NCI-H2227 (cell line): ENCODE measurements at regions not wholly inside any gene's neighbourhood (a gene's known extent, or its start where the extent isn't known, plus 50 kb on each side); places are given as distances from the start of the nearest gene placed in this dataset.

ENCODE experiments used
- DNase-seq: peaks from one replicate; lab custom pipeline; 2025; ENCODE audit not compliant: unreplicated experiment; lab: John Stamatoyannopoulos, UW

- DNase-seq: no peak
These were observed 372.8 kb upstream of the DUSP10 start for GRCh38 chr1:222114536-222115156.

- DNase-seq: no peak
These were observed 367.9 kb upstream of the DUSP10 start for GRCh38 chr1:222109836-222110235.

GRCh38 chr1:222107975-222108374 is 366.1 kb upstream of the DUSP10 start:
- no peak for DNase-seq

GRCh38 chr1:222107267-222107666 is 365.4 kb upstream of the DUSP10 start:
- DNase-seq: no peak

GRCh38 chr1:222106377-222106776 is 364.5 kb upstream of the DUSP10 start:
- no peak for DNase-seq

- DNase-seq: no peak
These were observed 364.0 kb upstream of the DUSP10 start for GRCh38 chr1:222105861-222106260.

- no peak for DNase-seq
These were observed 363.5 kb upstream of the DUSP10 start for GRCh38 chr1:222105393-222105737.

- DNase-seq: no peak
These were observed 363.0 kb upstream of the DUSP10 start for GRCh38 chr1:222104694-222105392.

- no peak for DNase-seq
These were observed 362.2 kb upstream of the DUSP10 start for GRCh38 chr1:222104097-222104496.

GRCh38 chr1:222099746-222100145 is 357.9 kb upstream of the DUSP10 start:
- no peak for DNase-seq

GRCh38 chr1:222098404-222098803 is 356.5 kb upstream of the DUSP10 start:
- no peak for DNase-seq

GRCh38 chr1:222097588-222097987 is 355.7 kb upstream of the DUSP10 start:
- no peak for DNase-seq

- DNase-seq: no peak
These were observed 355.0 kb upstream of the DUSP10 start for GRCh38 chr1:222096883-222097282.

- DNase-seq: no peak
These were observed 354.5 kb upstream of the DUSP10 start for GRCh38 chr1:222096476-222096772.

GRCh38 chr1:222095606-222096475 is 354.0 kb upstream of the DUSP10 start:
- DNase-seq: no peak

GRCh38 chr1:222093518-222093917 is 351.6 kb upstream of the DUSP10 start:
- DNase-seq: no peak

GRCh38 chr1:222090103-222090502 is 348.2 kb upstream of the DUSP10 start:
- DNase-seq: no peak

- DNase-seq: no peak
These were observed 345.5 kb upstream of the DUSP10 start for GRCh38 chr1:222087221-222087920.

GRCh38 chr1:222084996-222085395 is 343.1 kb upstream of the DUSP10 start:
- no peak for DNase-seq

GRCh38 chr1:222084048-222084447 is 342.2 kb upstream of the DUSP10 start:
- DNase-seq: no peak

- no peak for DNase-seq
These were observed 340.0 kb upstream of the DUSP10 start for GRCh38 chr1:222081859-222082258.

- DNase-seq: no peak
These were observed 337.7 kb upstream of the DUSP10 start for GRCh38 chr1:222079566-222079965.
